GM12878 (cell line): ENCODE measurements at regions not wholly inside any gene's neighbourhood (a gene's known extent, or its start where the extent isn't known, plus 50 kb on each side); places are given as distances from the start of the nearest gene placed in this dataset.
"Not testable (repeated sequence)": the region's sequence is repeated elsewhere in the genome, so short reads cannot be mapped to it uniquely, and the experiment has no call there.

Source experiments
- ATAC-seq: fragments of 200-7000 bp; cut with Tn5 transposase; 3 replicates; pipeline ENCODE4 v1.9.1; 2020; ENCODE audit warnings: mild to moderate bottlenecking, moderate library complexity
- BruUV-seq: library from RNA; stranded (reverse); fragments of 400-500 nt; replicated peaks from 2 replicates; lab custom pipeline; 2021; lab: Mats Ljungman, UMichigan
- CTCF ChIA-PET: fragments of 300-600 bp; sonication (Branson Sonifier 250); formaldehyde crosslinking; extraction: SDS; loops from one replicate; lab custom pipeline; 2021; ENCODE audit warnings: inconsistent platforms; lab: Yijun Ruan, JAX
- POLR2A ChIA-PET: fragments of 350-600 bp; formaldehyde crosslinking; extraction: SDS; loops from one replicate; lab custom pipeline; 2021; ENCODE audit warnings: inconsistent platforms; lab: Charles Lee
- RAD21 ChIA-PET: fragments of 300-600 bp; sonication (Branson Sonifier 250); formaldehyde crosslinking; loops from one replicate; lab custom pipeline; 2023; ENCODE audit warnings: antibody characterized with exemption; ENCODE audit not compliant: unreplicated experiment; lab: Charles Lee
- SMC1A ChIA-PET: fragments of 300-600 bp; sonication (Branson Sonifier 250); formaldehyde crosslinking; loops from one replicate; lab custom pipeline; 2023; ENCODE audit not compliant: unreplicated experiment, uncharacterized antibody; lab: Charles Lee
- DNase-seq: peaks from one replicate; pipeline ENCODE4 v3.0.0-alpha.2; 2011; ENCODE audit warnings: low read depth, low spot score
- FAIRE-seq: peaks from 3 replicates; lab custom pipeline; 2011; peaks lifted over from hg19 to GRCh38; lab: Jason Lieb, UNC
- H2AFZ ChIP-seq: 2 replicates; pipeline ENCODE4 v1.6.0; 2011; ENCODE audit warnings: low read depth, low read length, control low read depth; ENCODE audit not compliant: control insufficient read depth
- H3K27ac ChIP-seq: 2 replicates; pipeline ENCODE4 v1.5.1; 2011; ENCODE audit warnings: control low read depth; ENCODE audit not compliant: control insufficient read depth, insufficient read depth
- H3K27me3 ChIP-seq, 2 experiments: replicated peaks in 1 of 2; 2 replicates each; pipeline versions ENCODE4 v1.6.0 to v1.6.1; 2011; ENCODE audit warnings: low read length in 1 of 2; ENCODE audit not compliant: control insufficient read depth in 2 of 2, insufficient read depth in 2 of 2
- H3K36me3 ChIP-seq, 2 experiments: 2 replicates each; pipeline ENCODE4 v1.5.1; 2011; ENCODE audit warnings: low read length in 1 of 2; ENCODE audit not compliant: control insufficient read depth in 2 of 2, insufficient read depth in 2 of 2
- H3K4me1 ChIP-seq: 2 replicates; pipeline ENCODE4 v1.6.1; 2011; ENCODE audit warnings: mild to moderate bottlenecking, low read length, moderate library complexity, mixed read lengths; ENCODE audit not compliant: control insufficient read depth, insufficient read depth
- H3K4me2 ChIP-seq: 2 replicates; pipeline ENCODE4 v1.6.0; 2011; ENCODE audit warnings: control low read depth; ENCODE audit not compliant: control insufficient read depth, insufficient read depth
- H3K4me3 ChIP-seq: fragments of 200-600 bp; sonication (generic); 2 replicates; pipeline ENCODE4 v1.5.1; 2016
- H3K79me2 ChIP-seq: 2 replicates; pipeline ENCODE4 v1.6.0; 2011; ENCODE audit warnings: low read length; ENCODE audit not compliant: control insufficient read depth, insufficient read depth
- H3K9ac ChIP-seq: 2 replicates; pipeline ENCODE4 v1.8.0; 2011; ENCODE audit warnings: low read length, control low read depth, mixed read lengths; ENCODE audit not compliant: control insufficient read depth, insufficient read depth
- H3K9me3 ChIP-seq: replicated peaks from 3 replicates; pipeline ENCODE4 v1.5.1; 2011; ENCODE audit warnings: mild to moderate bottlenecking, low read length; ENCODE audit not compliant: control insufficient read depth, insufficient read depth
- H4K20me1 ChIP-seq: 2 replicates; pipeline ENCODE4 v1.6.0; 2011; ENCODE audit not compliant: control insufficient read depth, insufficient read depth
- CBX3 ChIP-seq: fragments of 200-600 bp; sonication (generic); IDR thresholded peaks from 2 replicates; pipeline ENCODE4 v1.6.1; 2016; ENCODE audit warnings: low read depth, borderline replicate concordance
- CHD1 ChIP-seq: IDR thresholded peaks from 2 replicates; pipeline ENCODE4 v1.6.1; 2012; ENCODE audit warnings: low read depth, low read length, improper control_type of control experiment
- CREB1 ChIP-seq: IDR thresholded peaks from 2 replicates; pipeline ENCODE4 v1.6.1; 2012; ENCODE audit warnings: low read depth, mild to moderate bottlenecking, inconsistent platforms
- HDGF ChIP-seq: fragments of 450-650 bp; IDR thresholded peaks from 2 replicates; pipeline ENCODE4 v1.6.1; 2016; ENCODE audit warnings: antibody characterized with exemption
- PAX5 ChIP-seq: IDR thresholded peaks from 2 replicates; pipeline ENCODE4 v1.6.1; 2011; ENCODE audit warnings: low read depth, low read length, borderline replicate concordance
- PAX8 ChIP-seq: fragments of 450-650 bp; IDR thresholded peaks from 2 replicates; pipeline ENCODE4 v1.6.1; 2017; ENCODE audit warnings: mild to moderate bottlenecking, moderate library complexity
- RBBP5 ChIP-seq: fragments of 200-600 bp; sonication (generic); conservative IDR thresholded peaks from 2 replicates; pipeline ENCODE4 v1.6.1; 2016
- RUNX3 ChIP-seq: IDR thresholded peaks from 2 replicates; pipeline ENCODE4 v1.6.1; 2012; ENCODE audit warnings: low read length, inconsistent platforms
- SREBF2 ChIP-seq: IDR thresholded peaks from 2 replicates; pipeline ENCODE4 v1.6.1; 2012; ENCODE audit warnings: mild to moderate bottlenecking, low read length
- SRF ChIP-seq, 2 experiments: IDR thresholded peaks; 2 replicates each; pipeline ENCODE4 v1.6.1; 2011; ENCODE audit warnings: low read depth in 2 of 2, low read length in 2 of 2, mild to moderate bottlenecking in 1 of 2, moderate library complexity in 1 of 2
- YBX1 ChIP-seq: fragments of 450-650 bp; IDR thresholded peaks from 2 replicates; pipeline ENCODE4 v1.6.1; 2016; ENCODE audit warnings: antibody characterized with exemption
- ZBTB33 ChIP-seq: fragments of 450-650 bp; IDR thresholded peaks from 2 replicates; pipeline ENCODE4 v1.6.1; 2017; ENCODE audit warnings: mild to moderate bottlenecking
- ZZZ3 ChIP-seq: IDR thresholded peaks from 2 replicates; pipeline ENCODE4 v1.6.1; 2011; ENCODE audit warnings: low read depth; ENCODE audit not compliant: control insufficient read depth, insufficient read length
- WGBS: methylation state at CpG from one replicate; pipeline ENCODE4 v1.1.6; 2016; ENCODE audit warnings: low lambda C conversion rate; ENCODE audit not compliant: insufficient replicate concordance, insufficient coverage; ENCODE audit errors: missing lambda C conversion rate; 5-methylcytosine and 5-hydroxymethylcytosine counted together
- in situ Hi-C: fragments of 300-500 bp; cut with MboI; formaldehyde crosslinking; loops from 9 replicates; pipeline ENCODE4 v1.14.3; 2018; ENCODE audit warnings: mixed read lengths
- intact Hi-C: fragments of 100-400 bp; cut with micrococcal nuclease; formaldehyde crosslinking; loops from one replicate; pipeline ENCODE4 v1.14.2; 2022; ENCODE audit not compliant: unreplicated experiment
- TF ChIP-seq, protein P1 (sequence below): fragments of 150-350 bp; IDR thresholded peaks from 2 replicates; pipeline ENCODE4 v1.6.1; 2016; ENCODE audit warnings: low read depth, low read length

GRCh38 chr13:99729745-99730144 is 228.5 kb downstream of the TM9SF2 start:
- ChIA-PET CTCF (no interaction called here), POLR2A (no interaction called here), SMC1A (no interaction called here), RAD21 (no interaction called here)
- DNase-seq (no peak), FAIRE-seq (no peak), ATAC-seq (no peak)
- TF ChIP-seq PAX8 (no peak), CBX3 (no peak), RUNX3 (no peak), SREBF2 (no peak), HDGF (no peak), RBBP5 (no peak), SRF (IDR thresholded peaks at IDR 0.05; ENCODE audit: low read depth in 2 of 2, low read length in 2 of 2) (no peak), PAX5 (no peak), ZZZ3 (no peak), CREB1 (no peak), CHD1 (no peak), ZBTB33 (no peak), YBX1 (no peak)
- TF ChIP-seq, protein P1, sequence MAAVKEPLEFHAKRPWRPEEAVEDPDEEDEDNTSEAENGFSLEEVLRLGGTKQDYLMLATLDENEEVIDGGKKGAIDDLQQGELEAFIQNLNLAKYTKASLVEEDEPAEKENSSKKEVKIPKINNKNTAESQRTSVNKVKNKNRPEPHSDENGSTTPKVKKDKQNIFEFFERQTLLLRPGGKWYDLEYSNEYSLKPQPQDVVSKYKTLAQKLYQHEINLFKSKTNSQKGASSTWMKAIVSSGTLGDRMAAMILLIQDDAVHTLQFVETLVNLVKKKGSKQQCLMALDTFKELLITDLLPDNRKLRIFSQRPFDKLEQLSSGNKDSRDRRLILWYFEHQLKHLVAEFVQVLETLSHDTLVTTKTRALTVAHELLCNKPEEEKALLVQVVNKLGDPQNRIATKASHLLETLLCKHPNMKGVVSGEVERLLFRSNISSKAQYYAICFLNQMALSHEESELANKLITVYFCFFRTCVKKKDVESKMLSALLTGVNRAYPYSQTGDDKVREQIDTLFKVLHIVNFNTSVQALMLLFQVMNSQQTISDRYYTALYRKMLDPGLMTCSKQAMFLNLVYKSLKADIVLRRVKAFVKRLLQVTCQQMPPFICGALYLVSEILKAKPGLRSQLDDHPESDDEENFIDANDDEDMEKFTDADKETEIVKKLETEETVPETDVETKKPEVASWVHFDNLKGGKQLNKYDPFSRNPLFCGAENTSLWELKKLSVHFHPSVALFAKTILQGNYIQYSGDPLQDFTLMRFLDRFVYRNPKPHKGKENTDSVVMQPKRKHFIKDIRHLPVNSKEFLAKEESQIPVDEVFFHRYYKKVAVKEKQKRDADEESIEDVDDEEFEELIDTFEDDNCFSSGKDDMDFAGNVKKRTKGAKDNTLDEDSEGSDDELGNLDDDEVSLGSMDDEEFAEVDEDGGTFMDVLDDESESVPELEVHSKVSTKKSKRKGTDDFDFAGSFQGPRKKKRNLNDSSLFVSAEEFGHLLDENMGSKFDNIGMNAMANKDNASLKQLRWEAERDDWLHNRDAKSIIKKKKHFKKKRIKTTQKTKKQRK, result no peak
- H3K4me2 ChIP-seq, result no peak overlapping the region
- no peak overlapping the region for H3K9ac ChIP-seq
- H3K27me3 ChIP-seq, result no peaks in the 10 kb centered on the region
- BruUV-seq, result no TSS peak
- H2AFZ ChIP-seq, result no peak overlapping the region
- H3K36me3 ChIP-seq, result no peaks in the 10 kb centered on the region
- no peaks in the 10 kb centered on the region for H3K79me2 ChIP-seq
- 83% methylated on average over 16 of the region's 16 CpGs for WGBS
- peaks cover 3% of the 10 kb centered on the region; the same call in 1 of the 2 replicates for H3K4me1 ChIP-seq
- H3K27ac ChIP-seq, result no peak overlapping the region
- intact Hi-C loops, result no loop called here
- no peaks in the 10 kb centered on the region for H4K20me1 ChIP-seq
- in situ Hi-C loops, result no loop called here
- H3K4me3 ChIP-seq, result no peak overlapping the region
- H3K9me3 ChIP-seq, result no peaks in the 10 kb centered on the region

DNA sequence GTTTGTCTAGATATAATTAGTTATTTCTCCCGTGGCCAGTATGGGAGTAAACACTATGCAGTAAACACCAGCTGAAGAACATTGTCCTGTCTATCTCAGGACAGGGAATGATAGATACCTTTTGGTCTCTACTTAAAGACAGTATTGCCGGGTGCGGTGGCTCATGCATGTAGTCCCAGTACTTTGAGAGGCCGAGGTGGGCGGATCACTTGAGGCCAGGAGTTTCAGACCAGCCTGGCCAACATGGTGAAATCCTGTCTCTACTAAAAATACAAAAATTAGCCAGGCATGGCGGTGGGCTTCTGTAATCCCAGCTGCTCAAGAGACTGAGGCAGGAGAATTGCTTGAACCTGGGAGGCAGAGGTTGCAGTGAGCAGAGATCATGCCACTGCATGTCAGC is 226.4 kb downstream of the TM9SF2 start:
- H4K20me1 ChIP-seq, in situ Hi-C loops, H3K9ac ChIP-seq, FAIRE-seq, H2AFZ ChIP-seq, intact Hi-C loops, ATAC-seq, H3K9me3 ChIP-seq, POLR2A ChIA-PET, BruUV-seq, H3K79me2 ChIP-seq, H3K4me1 ChIP-seq, H3K4me2 ChIP-seq, H3K27me3 ChIP-seq, CTCF ChIA-PET, SMC1A ChIA-PET, H3K4me3 ChIP-seq, H3K27ac ChIP-seq, DNase-seq, H3K36me3 ChIP-seq, RAD21 ChIA-PET: not testable (repeated sequence)
- WGBS, result 79% methylated on average over 6 of the region's 6 CpGs
